Ishikawa (cell line): ENCODE measurements at regions not wholly inside any gene's neighbourhood (a gene's known extent, or its start where the extent isn't known, plus 50 kb on each side); places are given as distances from the start of the nearest gene placed in this dataset.

Experiments
- CEBPB ChIP-seq: IDR thresholded peaks from 2 replicates; pipeline ENCODE4 v1.6.1; 2012
- CREB1 ChIP-seq: IDR thresholded peaks from 2 replicates; pipeline ENCODE4 v1.6.1; 2012; ENCODE audit warnings: low read depth
- EGR1 ChIP-seq: IDR thresholded peaks from 2 replicates; pipeline ENCODE4 v1.6.1; 2012
- EP300 ChIP-seq: IDR thresholded peaks from 2 replicates; pipeline ENCODE4 v1.6.1; 2012; ENCODE audit warnings: borderline replicate concordance
- FOXM1 ChIP-seq: IDR thresholded peaks from 2 replicates; pipeline ENCODE4 v1.6.1; 2012; ENCODE audit warnings: low read depth, borderline replicate concordance
- MAX ChIP-seq: IDR thresholded peaks from 2 replicates; pipeline ENCODE4 v1.6.1; 2012
- NFIC ChIP-seq: IDR thresholded peaks from 2 replicates; pipeline ENCODE4 v1.6.1; 2012
- RAD21 ChIP-seq: IDR thresholded peaks from 2 replicates; pipeline ENCODE4 v1.6.1; 2012; ENCODE audit warnings: low read depth
- REST ChIP-seq: IDR thresholded peaks from 2 replicates; pipeline ENCODE4 v1.6.1; 2012; ENCODE audit warnings: low read depth, mild to moderate bottlenecking
- TAF1 ChIP-seq: IDR thresholded peaks from 2 replicates; pipeline ENCODE4 v1.6.1; 2012; ENCODE audit warnings: low read depth, mild to moderate bottlenecking
- TCF12 ChIP-seq: IDR thresholded peaks from 2 replicates; pipeline ENCODE4 v1.6.1; 2012; ENCODE audit warnings: low read depth
- TEAD4 ChIP-seq: IDR thresholded peaks from 2 replicates; pipeline ENCODE4 v1.6.1; 2012
- USF1 ChIP-seq: IDR thresholded peaks from 2 replicates; pipeline ENCODE4 v1.6.1; 2012
- YY1 ChIP-seq: IDR thresholded peaks from 2 replicates; pipeline ENCODE4 v1.6.1; 2012; ENCODE audit warnings: low read depth
- ZBTB7A ChIP-seq: IDR thresholded peaks from 2 replicates; pipeline ENCODE4 v1.6.1; 2012; ENCODE audit warnings: low read depth

GRCh38 chr18:64208516-64208915 lies 59.6 kb upstream of the LINC00305 start:
- TF ChIP-seq MAX, result no peak
- TF ChIP-seq NFIC, result no peak
- TF ChIP-seq TEAD4, result no peak
- TF ChIP-seq RAD21, result no peak
- no peak for TF ChIP-seq TAF1
- no peak for TF ChIP-seq REST
- TF ChIP-seq FOXM1, result no peak
- TF ChIP-seq USF1, result no peak
- no peak for TF ChIP-seq EGR1
- TF ChIP-seq CEBPB, result no peak

- TF ChIP-seq RAD21 (no peak), TAF1 (no peak), REST (no peak), CREB1 (no peak), CEBPB (no peak), FOXM1 (no peak)
Observed at GRCh38 chr18:64207820-64208219, 58.9 kb upstream of the LINC00305 start.

- TF ChIP-seq REST (no peak), EP300 (no peak), USF1 (no peak), FOXM1 (no peak), CEBPB (no peak), RAD21 (no peak)
Observed at GRCh38 chr18:64203295-64203694, 54.4 kb upstream of the LINC00305 start.

GRCh38 chr18:64202863-64203262 lies 54.0 kb upstream of the LINC00305 start:
- TF ChIP-seq ZBTB7A, result no peak
- TF ChIP-seq YY1, result no peak
- no peak for TF ChIP-seq TCF12
- TF ChIP-seq RAD21, result no peak
- TF ChIP-seq NFIC, result no peak
- no peak for TF ChIP-seq TEAD4
- TF ChIP-seq CREB1, result no peak
- no peak for TF ChIP-seq REST
- no peak for TF ChIP-seq CEBPB
- no peak for TF ChIP-seq MAX
- no peak for TF ChIP-seq EP300
- no peak for TF ChIP-seq FOXM1
- no peak for TF ChIP-seq EGR1
- TF ChIP-seq USF1, result no peak
- TF ChIP-seq TAF1, result no peak
